T1000 (cell line): ENCODE measurements at regions not wholly inside any gene's neighbourhood (a gene's known extent, or its start where the extent isn't known, plus 50 kb on each side); places are given as distances from the start of the nearest gene placed in this dataset.

Experiments used
- DNase-seq: peaks from one replicate; lab custom pipeline; 2025; ENCODE audit warnings: mixed read lengths; lab: John Stamatoyannopoulos, UW

- no peak for DNase-seq
These were observed 183.1 kb downstream of the GAS1 start for GRCh38 chr9:86764221-86764624.

DNA sequence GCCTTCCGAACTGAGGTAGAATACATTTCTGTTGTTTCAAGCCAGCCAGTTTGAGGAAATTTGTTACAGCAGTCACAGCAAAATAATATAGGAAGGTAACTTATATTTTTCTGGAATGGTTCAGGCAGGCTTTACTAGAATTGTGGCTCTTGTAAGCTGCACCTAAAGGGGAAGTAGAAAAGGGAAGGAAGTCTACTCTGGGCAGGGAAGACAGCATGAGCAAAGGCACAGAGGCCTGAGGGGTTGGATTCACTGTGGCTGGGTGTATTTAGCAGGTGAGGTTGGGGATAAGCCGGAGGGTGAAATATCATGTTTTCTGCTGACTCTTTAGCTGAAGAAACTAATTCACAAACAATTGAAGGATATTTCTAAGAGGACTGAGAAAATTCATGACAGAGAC, 183.5 kb downstream of the GAS1 start:
- DNase-seq = no peak

- no peak for DNase-seq
These were observed 190.0 kb downstream of the GAS1 start for GRCh38 chr9:86757382-86757720.

DNA sequence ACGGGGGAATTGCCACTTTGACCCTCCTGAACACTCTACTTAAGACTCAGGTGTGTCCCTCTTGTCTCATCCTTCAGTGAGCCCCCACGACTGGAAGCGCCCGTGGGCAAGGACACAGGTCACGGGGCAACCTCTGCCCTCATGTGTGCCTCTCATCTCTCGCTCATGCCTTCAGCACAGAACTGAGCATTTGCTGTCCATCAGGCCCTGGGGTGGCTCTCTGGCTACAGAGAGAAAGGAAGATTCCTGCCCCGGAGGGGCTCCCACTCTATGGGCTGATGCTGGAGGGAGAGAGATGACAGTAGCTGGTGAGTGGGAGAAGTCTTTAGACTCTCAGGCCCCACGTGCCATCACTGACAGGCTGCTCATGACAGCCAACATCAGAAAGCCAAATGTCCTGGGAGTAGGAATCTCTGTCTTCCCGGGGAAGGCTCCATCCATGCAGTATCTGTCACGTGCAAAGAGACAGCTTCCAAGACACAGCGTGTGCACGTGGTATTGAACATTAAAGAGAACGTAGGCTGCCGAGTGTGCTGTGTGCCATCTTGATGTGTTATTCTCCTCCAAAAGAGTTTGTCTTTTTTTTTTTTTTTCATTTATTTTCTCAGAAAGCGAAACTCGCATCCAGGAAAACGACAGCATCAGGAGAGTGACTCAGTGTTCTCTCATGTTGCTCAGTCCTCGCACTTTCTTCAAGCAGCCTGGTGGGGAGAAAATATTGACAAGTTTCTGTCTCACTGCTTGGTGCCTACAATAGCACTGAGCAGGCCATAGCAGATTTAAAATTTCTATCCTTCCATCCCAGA, 190.5 kb downstream of the GAS1 start:
- no peak for DNase-seq

GRCh38 chr9:86755561-86755941, 191.8 kb downstream of the GAS1 start:
- DNase-seq = no peak

DNA sequence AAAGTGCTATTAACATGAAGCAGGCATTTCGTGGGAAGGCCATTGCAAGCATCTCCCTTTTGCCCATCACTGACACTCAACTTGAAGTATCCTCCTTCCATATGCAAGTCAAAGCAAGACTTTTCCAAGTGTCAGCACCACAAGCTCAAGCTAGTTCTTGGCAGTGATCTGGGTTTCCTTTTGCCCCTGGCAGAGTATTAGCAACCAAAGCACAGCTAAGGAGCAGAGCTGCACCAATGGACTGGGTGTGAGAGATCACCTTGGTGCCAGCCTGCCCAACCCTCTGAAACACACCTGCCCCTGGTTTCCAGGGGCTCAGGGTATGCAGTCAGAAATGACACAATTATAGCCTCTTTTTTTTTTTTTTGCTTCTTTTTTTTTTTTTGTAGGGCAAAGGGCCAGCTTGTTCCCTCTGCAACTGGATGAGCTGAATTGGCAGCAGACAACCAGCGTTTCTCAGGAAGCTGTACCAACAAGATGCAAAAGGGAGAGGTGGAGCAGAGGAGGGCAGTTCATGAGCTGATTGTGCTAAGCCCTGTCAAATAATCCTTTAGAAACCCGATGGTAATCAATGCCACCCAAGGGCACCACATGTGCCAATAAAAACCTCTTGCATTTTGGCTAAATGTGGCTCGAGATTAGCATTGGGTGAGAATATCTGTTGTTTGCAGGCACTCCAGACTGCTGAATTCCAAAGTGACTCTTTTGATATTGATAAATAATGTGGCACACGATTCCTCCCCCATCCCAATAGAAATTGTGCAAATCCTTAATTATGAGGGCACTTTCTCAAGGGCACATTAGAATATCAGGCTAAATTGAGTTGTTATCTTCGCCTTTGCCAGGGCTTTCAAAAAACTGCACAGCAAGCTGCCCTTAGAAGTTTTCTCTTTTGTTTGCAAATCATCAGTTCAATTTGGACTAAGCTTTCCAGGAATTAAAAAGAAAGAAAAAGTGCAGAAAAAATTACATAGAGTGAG, 192.4 kb downstream of the GAS1 start:
- no peak for DNase-seq

DNA sequence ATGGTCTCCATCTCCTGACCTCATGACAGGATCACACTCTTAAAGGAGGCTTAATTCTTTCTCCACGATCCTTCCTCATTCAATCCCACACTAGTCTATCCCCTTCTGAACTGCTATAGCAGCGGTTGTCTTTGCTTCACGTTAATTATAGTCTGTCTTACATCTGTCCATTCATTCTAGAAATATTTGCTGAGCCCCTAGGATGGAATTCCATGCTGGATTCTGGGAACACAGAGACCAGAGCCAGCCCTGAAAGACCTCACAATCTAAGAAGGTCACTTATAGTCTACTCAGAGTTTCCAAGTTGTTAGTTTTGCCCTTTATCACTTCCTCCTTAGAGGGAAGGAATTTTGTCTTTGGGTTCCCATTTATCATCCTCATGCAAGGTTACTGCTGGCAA, 193.5 kb downstream of the GAS1 start:
- no peak for DNase-seq

DNA sequence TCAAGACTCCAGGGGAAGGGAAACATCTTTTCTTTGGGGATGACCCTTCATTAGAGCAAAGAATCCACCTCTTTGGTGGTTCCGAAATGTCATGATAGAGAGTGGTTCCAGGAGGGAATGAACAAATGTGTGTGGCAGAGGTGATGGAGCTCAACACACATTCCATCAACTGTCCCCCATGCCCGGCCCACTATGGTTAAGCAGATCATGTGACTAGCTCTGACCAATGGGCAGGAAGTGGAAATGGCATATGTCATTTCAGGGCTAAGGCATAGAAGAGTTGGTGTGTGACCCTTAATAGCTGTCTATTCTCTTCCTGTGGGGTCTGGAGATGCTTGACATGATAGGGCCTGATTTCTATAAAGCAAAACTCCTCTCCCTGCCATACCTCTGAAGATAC, 194.6 kb downstream of the GAS1 start:
- no peak for DNase-seq

DNA sequence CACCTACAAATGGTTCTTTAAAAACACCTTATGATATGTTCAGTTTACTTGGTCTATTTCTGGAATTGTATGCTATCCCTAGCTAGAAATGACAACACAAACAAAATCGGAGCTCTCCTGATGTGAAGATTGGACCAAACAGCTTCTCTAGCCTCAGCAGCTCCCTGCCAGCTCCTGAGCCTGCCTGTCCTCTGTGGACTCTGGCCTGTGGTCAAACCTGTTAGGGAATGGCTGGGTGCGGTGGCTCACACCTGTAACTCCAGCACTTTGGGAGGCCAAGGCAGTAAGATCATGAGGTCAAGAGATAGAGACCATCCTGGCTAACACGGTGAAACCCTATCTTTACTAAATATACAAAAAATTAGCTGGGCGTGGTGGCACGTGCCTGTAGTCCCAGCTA, 195.3 kb downstream of the GAS1 start:
- no peak for DNase-seq

- DNase-seq = no peak
These were observed 196.1 kb downstream of the GAS1 start for GRCh38 chr9:86751207-86751606.

GRCh38 chr9:86749894-86750255, 197.4 kb downstream of the GAS1 start:
- no peak for DNase-seq

GRCh38 chr9:86749161-86749893, 198.0 kb downstream of the GAS1 start:
- DNase-seq = no peak

- no peak for DNase-seq
These were observed 199.6 kb downstream of the GAS1 start for GRCh38 chr9:86747711-86748110.

- DNase-seq = no peak
These were observed 205.7 kb downstream of the GAS1 start for GRCh38 chr9:86741311-86742208.

- no peak for DNase-seq
These were observed 211.4 kb downstream of the GAS1 start for GRCh38 chr9:86735772-86736458.

DNA sequence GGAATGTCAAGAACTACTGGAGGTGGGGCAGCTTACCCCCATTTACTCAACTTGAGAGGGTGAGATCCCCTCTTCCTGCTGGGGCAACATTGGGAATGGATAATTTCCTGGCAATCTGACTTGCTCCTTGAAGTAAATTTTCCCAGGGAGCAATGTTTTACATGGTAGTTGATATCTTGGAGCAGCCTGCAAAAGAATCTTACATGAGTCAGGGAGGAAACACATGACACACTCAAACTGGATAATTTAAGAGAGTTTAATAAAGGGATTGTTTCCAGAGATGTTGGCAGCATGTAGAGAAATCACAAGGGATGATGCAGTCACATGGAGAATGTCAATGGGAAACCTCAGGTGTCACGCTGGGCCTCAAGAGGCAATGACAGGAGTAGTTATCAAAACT, 212.5 kb downstream of the GAS1 start:
- no peak for DNase-seq

DNA sequence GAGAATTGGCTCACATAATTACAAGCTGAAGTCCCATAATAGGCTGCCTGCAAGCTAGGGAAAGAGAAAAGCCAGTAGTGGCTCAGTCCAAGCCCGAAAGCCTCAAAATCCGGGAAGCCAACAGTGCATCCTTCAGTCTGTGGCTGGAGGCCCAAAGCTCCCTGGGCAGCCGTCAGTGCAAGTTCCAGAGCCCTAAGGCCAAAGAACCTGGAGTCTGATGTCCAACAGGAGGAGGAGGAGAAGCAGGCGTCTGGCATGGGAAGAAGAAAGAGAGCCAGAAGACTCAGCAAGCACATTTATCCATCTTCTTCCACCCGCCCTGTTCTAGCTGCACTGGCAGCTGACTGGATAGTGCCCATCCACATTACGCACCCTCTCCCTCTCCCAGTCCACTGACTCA, 213.4 kb downstream of the GAS1 start:
- no peak for DNase-seq

DNA sequence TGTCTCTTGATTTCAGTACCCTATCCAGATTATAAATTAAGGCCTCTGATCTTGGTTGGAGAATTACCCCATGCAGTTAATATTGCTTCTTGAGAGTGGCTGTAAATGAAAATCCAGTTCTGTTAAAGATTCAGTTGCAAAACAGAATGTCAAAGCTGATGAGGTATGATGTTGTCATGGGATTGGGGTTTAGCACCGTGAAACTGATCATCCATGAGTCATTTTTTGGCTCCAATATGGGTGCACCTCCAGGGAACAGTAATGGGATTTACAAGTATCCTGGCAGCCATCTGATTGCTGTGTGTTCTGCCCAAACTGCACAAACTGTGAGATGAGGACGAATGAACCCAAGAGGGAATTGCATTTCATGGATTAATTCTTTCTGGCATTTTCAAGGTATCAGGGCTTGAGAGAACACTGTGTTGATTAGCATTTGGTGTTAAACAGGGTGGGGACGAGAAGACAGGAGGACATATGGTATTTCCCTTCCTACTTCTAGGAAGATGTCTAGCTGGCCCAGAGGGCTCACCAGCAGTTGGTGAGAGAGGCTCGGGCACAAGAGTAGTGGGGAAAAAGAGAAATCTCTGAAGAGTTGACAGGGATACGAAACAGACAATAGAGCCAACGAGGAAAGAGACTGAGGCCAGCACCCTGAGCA, 214.7 kb downstream of the GAS1 start:
- peak; percentile 63 for DNase-seq

- no peak for DNase-seq
These were observed 215.7 kb downstream of the GAS1 start for GRCh38 chr9:86731511-86732063.
